ENCODE measurements at regions not wholly inside any gene's neighbourhood (a gene's known extent, or its start where the extent isn't known, plus 50 kb on each side); places are given as distances from the start of the nearest gene placed in this dataset.

GRCh38 chr15:96416218-96416933 is 85.9 kb downstream of the NR2F2 start:
- H3K79me2 ChIP-seq (ENCODE audit: low read length), result no peaks in the 10 kb centered on the region
- no peak overlapping the region for H3K4me3 ChIP-seq (ENCODE audit: low read length)
- no peaks in the 10 kb centered on the region for H3K9me3 ChIP-seq (replicated peaks; ENCODE audit: insufficient read depth, low read length)
- H3K27me3 ChIP-seq (replicated peaks; ENCODE audit: insufficient read depth, low read length), result no peaks in the 10 kb centered on the region
- H3K4me2 ChIP-seq (ENCODE audit: low read depth, low read length), result peak overlapping the region; percentile 16; the same call in 1 of the 2 replicates
- TF ChIP-seq, protein P1, sequence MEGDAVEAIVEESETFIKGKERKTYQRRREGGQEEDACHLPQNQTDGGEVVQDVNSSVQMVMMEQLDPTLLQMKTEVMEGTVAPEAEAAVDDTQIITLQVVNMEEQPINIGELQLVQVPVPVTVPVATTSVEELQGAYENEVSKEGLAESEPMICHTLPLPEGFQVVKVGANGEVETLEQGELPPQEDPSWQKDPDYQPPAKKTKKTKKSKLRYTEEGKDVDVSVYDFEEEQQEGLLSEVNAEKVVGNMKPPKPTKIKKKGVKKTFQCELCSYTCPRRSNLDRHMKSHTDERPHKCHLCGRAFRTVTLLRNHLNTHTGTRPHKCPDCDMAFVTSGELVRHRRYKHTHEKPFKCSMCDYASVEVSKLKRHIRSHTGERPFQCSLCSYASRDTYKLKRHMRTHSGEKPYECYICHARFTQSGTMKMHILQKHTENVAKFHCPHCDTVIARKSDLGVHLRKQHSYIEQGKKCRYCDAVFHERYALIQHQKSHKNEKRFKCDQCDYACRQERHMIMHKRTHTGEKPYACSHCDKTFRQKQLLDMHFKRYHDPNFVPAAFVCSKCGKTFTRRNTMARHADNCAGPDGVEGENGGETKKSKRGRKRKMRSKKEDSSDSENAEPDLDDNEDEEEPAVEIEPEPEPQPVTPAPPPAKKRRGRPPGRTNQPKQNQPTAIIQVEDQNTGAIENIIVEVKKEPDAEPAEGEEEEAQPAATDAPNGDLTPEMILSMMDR (IDR thresholded peaks at IDR 0.05; ENCODE audit: low read length), result no peak
- TF ChIP-seq EZH2phosphoT487 (IDR thresholded peaks at IDR 0.05; ENCODE audit: low read length) (no peak), EZH2 (optimal IDR thresholded peaks at IDR 0.05; ENCODE audit: low read depth, low read length) (no peak)
- H3K27ac ChIP-seq (ENCODE audit: low read length), result no peak overlapping the region
- no peak overlapping the region for H2AFZ ChIP-seq (ENCODE audit: low read length)
- no peak overlapping the region for H3K9ac ChIP-seq (ENCODE audit: low read length)
- no peaks in the 10 kb centered on the region for H3F3A ChIP-seq (ENCODE audit: insufficient read depth, low read length)
- DNase-seq, result no peak
- H3K9me2 ChIP-seq (replicated peaks; ENCODE audit: insufficient read depth, low read length), result no peaks in the 10 kb centered on the region
- peaks cover 12% of the 10 kb centered on the region for H3K4me1 ChIP-seq (ENCODE audit: low read length)
- H3K36me3 ChIP-seq (replicated peaks; ENCODE audit: insufficient read depth, low read length), result no peaks in the 10 kb centered on the region
- H4K20me1 ChIP-seq (ENCODE audit: insufficient read depth, low read length), result no peaks in the 10 kb centered on the region

DNA sequence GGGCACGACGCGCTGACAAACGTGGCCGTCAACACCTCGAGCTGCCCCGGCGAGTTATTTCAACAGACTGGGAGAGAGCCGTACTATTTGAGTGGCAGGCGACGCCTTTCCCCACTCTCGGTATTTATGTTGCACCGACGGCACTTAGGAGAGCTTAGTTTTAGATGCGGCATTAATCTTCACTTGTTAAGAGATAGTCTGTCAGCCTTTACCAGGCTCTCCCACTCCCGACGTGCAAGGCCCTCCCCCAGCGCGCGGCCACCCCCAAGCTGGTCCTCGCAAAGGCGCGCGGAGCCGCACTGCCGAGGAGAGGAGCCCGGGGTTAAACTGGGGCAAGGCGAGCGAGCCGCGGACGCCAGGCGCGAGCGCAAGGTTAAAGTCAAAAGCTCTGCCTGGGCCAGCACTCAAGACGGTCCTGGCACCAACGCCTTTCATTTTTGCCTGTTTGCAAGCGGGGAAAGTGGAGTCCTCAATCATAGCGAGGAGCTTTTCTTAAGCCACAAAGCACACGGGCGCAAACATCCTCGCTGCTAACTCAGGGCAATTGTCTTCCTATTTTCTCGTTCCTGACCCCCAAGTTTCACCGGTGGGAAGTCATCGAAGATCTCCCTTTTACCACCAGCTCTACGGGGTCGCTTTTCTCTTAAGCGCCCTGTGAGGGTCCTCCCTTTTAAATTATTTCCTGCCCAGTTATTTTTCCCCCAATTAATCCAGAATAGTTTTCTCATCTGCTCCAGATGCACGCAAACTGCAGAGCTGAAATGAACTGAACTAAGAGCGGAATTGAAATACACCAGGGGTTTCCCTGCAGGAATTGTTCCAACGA is 86.6 kb downstream of the NR2F2 start:
- no peak overlapping the region for H3K27ac ChIP-seq (ENCODE audit: low read length)
- H3K9me2 ChIP-seq (replicated peaks; ENCODE audit: insufficient read depth, low read length), result no peaks in the 10 kb centered on the region
- no peak overlapping the region; the same call in 1 of the 2 replicates for H3K4me2 ChIP-seq (ENCODE audit: low read depth, low read length)
- no peaks in the 10 kb centered on the region for H3K79me2 ChIP-seq (ENCODE audit: low read length)
- no peaks in the 10 kb centered on the region for H3K36me3 ChIP-seq (replicated peaks; ENCODE audit: insufficient read depth, low read length)
- no peaks in the 10 kb centered on the region for H3K9me3 ChIP-seq (replicated peaks; ENCODE audit: insufficient read depth, low read length)
- no peaks in the 10 kb centered on the region for H3K27me3 ChIP-seq (replicated peaks; ENCODE audit: insufficient read depth, low read length)
- no peak overlapping the region for H3K4me3 ChIP-seq (ENCODE audit: low read length)
- no peaks in the 10 kb centered on the region for H3F3A ChIP-seq (ENCODE audit: insufficient read depth, low read length)
- no peaks in the 10 kb centered on the region for H4K20me1 ChIP-seq (ENCODE audit: insufficient read depth, low read length)
- H3K4me1 ChIP-seq (ENCODE audit: low read length), result peaks cover 16% of the 10 kb centered on the region
- H3K9ac ChIP-seq (ENCODE audit: low read length), result no peak overlapping the region
- TF ChIP-seq EZH2 (optimal IDR thresholded peaks at IDR 0.05; ENCODE audit: low read depth, low read length), result no peak
- TF ChIP-seq, protein P1 (IDR thresholded peaks at IDR 0.05; ENCODE audit: low read length), result no peak
- no peak for DNase-seq
- no peak overlapping the region for H2AFZ ChIP-seq (ENCODE audit: low read length)

DNA sequence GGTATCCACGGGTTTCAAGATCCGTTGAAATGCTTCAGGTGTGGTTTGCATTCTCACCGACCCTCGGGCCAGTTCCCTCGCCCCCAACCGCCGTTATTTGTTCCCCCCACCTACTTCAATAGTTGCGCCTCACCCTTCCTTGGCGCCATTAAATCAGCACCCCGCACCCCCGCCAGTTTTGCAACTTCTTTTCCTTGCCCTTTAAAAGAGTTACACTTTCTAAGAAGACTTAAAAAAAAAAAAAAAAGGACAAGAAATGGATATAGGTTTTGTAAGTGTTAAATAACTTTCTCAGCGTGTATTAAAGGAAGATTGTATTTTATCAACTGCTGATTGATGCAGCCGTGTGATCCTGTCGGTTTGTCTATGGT is 87.2 kb downstream of the NR2F2 start:
- peaks cover 16% of the 10 kb centered on the region for H3K4me1 ChIP-seq (ENCODE audit: low read length)
- no peaks in the 10 kb centered on the region for H4K20me1 ChIP-seq (ENCODE audit: insufficient read depth, low read length)
- TF ChIP-seq EZH2phosphoT487 (IDR thresholded peaks at IDR 0.05; ENCODE audit: low read length), result no peak
- no peak for TF ChIP-seq EZH2 (optimal IDR thresholded peaks at IDR 0.05; ENCODE audit: low read depth, low read length)
- TF ChIP-seq, protein P1 (IDR thresholded peaks at IDR 0.05; ENCODE audit: low read length), result no peak
- no peaks in the 10 kb centered on the region for H3K36me3 ChIP-seq (replicated peaks; ENCODE audit: insufficient read depth, low read length)
- no peak overlapping the region for H3K27ac ChIP-seq (ENCODE audit: low read length)
- no peak overlapping the region for H3K9ac ChIP-seq (ENCODE audit: low read length)
- H3K4me2 ChIP-seq (ENCODE audit: low read depth, low read length), result no peak overlapping the region
- H3K79me2 ChIP-seq (ENCODE audit: low read length), result no peaks in the 10 kb centered on the region
- H3K9me3 ChIP-seq (replicated peaks; ENCODE audit: insufficient read depth, low read length), result no peaks in the 10 kb centered on the region
- no peak overlapping the region for H3K4me3 ChIP-seq (ENCODE audit: low read length)
- H3F3A ChIP-seq (ENCODE audit: insufficient read depth, low read length), result no peaks in the 10 kb centered on the region
- H2AFZ ChIP-seq (ENCODE audit: low read length), result no peak overlapping the region
- no peak for DNase-seq
- no peaks in the 10 kb centered on the region for H3K27me3 ChIP-seq (replicated peaks; ENCODE audit: insufficient read depth, low read length)
- H3K9me2 ChIP-seq (replicated peaks; ENCODE audit: insufficient read depth, low read length), result no peaks in the 10 kb centered on the region

All from MM.1S (cell line).